ELF-1 (cell line): ENCODE measurements at regions not wholly inside any gene's neighbourhood (a gene's known extent, or its start where the extent isn't known, plus 50 kb on each side); places are given as distances from the start of the nearest gene placed in this dataset.
A peak's percentile ranks its signal among the peaks of the same experiment; 100 is the strongest.
"Not testable (repeated sequence)": the region's sequence is repeated elsewhere in the genome, so short reads cannot be mapped to it uniquely, and the experiment has no call there.

Source experiments
- DNase-seq: peaks from one replicate; pipeline ENCODE4 v3.0.0-alpha.2; 2016; ENCODE audit warnings: low read depth, low spot score

DNA sequence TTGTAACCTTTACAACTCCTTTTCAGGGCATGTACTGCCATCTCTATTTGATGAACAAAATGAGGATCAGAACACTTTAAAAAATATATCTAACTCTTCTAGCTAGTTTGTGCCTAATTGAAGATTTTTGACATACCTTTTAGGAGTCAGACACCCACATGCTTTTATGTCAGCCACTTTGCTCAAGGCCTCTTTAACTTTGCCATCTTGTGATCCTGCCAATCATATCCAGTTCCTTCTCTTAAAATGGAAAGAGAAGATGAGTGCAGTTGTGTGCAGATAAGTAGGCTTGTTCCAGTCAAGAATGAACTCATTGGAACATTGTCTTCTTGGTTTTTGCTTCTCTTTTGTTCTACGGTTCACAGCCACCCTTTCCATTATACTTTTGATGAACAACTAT is 425.6 kb upstream of the TNC start:
- DNase-seq = no peak

DNA sequence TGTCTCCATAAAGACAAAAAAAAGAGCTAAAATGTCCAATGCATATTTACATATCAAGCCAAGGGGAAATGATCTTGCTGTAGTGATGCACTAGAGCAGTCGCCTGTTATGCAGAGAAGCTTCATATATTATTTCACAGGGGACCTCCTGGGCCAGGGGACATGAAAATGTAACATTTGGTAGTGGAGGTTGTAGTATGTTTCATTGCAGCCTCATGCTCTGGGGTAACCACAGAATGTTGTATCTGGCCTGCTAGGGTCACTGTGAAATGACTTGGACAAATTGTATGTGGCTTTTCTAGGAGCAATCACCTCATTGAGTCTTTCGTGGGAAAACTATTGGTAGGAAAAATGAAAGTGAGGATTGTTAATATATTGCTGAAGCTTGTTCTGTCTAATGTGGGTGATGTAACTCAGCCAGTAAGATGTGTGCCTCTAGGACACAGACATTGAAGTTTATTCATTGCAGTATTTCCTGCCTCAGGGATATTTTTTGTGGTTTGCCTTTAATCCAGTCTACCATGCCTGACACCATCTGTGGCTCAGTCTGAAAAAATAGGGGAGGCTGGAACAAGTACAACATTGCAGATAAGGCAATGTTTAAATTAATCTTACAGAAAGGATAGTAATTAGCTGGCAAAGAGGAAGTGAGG is 430.8 kb upstream of the TNC start:
- no peak for DNase-seq

DNA sequence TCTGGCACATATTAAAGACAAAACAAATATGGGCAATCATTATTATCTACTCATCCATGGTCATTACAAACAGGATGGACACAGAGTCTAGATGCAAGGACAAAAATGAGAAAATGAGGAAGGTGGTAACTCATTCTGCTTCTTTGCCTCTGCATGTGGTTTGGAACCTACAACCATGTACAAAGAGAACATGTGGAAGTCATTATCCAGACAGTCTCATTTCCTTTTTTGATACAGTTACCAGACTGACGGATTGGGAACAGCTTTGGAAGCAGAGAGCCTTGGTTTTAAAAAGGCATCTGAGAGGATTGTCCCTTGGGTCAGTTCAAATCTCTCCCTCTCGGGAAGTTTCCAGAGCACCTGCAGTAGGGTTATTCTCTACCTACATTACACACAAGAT is 433.4 kb upstream of the TNC start:
- DNase-seq = no peak

DNA sequence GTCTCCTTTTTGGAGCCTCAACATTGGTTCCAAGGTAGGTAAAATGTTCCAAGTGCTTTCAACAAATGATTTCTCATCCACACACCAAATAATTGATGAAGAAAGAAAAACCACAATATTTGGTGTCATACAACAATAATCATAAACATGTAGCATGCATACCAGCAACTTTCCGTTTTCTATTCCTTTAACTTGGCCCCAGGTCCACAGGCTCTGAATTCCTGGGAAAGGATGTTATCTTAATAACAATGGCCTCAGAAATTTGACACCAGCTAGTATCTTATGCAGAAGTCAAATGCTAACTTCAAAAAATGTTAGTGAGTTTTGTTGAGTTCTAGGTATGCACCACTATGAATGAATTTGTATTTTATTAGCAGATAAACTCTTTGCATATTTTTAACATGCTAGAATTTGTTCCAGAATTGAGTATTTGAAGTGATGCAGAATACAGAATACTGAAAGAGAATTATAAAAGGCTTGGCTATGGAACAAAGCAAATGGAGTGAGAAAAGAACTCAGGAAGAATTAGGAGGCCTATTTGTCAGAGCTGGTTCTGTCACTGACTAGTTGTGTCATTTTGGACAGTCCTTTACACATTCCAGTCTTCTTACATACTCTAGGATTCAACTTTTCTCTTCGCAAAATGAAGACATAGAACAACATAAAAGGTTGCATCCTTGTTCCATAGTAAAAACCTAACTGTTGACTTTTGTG is 435.3 kb upstream of the TNC start:
- DNase-seq = no peak

DNA sequence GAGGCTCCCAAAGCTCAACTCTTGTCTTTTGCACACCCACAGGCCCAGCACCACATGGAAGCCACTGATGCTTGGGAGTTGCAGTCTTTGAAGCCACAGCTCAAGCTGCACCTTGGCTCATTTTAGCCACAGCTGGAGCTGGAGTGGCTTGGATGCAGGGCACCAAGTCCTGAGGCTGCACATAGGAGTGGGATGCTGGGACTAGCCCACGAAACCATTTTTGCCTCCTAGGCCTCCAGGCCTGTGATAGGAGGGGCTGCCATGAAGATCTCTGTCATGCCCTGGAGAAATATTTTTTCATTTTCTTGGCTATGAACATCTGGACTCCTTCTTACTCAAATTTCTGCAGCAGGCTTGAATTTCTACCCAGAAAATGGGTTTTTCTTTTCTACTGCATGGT is 438.5 kb upstream of the TNC start:
- DNase-seq = no peak

DNA sequence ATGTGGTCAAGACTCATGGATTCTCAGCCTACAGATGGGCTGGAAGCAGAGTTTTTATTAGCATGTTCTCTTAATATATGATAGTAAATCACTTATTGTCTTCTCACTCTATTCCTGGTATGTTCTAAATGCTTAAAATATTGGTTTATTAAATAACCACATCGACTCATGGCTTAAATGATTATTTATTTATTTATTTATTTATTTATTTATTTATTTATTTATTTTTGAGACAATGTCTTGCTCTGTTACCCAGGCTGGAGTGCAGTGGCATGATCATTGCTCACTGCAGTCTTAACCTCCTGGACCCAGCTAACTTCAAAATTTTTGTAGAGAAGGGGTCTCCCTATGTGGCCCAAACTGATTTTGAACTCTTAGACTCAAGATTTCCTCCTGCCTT is 457.2 kb upstream of the TNC start:
- no peak for DNase-seq

DNA sequence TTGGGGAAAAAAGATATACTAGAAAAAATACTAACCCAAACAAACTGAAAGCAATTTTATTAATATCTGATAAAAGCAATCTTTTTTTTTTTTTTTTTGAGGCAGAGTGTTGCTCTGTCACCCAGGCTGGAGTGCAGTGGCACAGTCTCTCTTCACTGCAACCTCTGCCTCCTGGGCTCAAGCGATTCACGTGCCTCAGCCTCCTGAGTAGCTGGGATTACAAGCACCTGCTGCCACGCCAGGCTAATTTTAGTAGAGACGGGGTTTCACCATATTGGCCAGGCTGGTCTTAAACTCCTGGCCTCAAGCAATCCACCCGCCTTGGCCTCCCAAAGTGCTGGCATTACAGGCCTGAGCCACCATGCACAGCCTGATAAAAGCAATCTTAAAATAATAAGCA is 467.5 kb upstream of the TNC start:
- not testable (repeated sequence) for DNase-seq

DNA sequence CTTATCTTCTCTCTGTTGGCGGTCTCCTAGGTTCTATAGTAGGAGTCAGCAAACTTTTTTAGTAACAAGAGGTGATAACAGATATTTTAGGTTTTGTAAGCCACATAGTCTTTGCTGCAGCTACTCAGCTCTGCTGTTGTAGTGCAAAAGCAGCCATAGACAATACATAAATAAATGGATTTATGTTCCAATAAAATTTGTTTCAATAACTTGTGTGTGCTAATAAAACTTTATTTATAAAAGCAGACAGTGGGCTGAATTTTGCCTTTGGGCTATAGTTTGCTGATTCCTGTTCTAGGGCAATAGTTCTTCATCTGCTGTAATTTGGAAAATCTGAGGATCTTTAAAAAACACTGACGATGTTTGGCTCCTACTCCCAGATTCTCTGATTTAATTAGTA is 469.4 kb upstream of the TNC start:
- DNase-seq = no peak

DNA sequence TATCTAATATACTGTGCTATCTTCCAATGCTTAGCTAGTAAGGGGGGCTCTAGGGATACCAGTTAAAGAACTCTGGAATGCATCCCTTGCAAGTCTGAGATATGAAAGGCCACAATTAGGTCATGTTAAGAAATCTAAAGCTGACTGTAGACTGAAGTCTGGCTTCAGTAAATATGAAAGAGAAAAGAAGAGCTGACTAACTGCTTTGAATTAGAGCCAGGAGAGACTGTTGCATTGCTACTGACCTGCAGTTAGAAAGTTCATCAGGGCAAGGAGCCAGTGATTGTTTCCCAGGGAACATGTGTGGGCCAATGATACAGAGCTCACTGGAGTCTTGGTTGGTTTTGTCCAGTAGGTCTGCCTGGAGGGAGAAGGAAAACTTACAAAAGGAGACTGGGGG is 472.1 kb upstream of the TNC start:
- DNase-seq = no peak

DNA sequence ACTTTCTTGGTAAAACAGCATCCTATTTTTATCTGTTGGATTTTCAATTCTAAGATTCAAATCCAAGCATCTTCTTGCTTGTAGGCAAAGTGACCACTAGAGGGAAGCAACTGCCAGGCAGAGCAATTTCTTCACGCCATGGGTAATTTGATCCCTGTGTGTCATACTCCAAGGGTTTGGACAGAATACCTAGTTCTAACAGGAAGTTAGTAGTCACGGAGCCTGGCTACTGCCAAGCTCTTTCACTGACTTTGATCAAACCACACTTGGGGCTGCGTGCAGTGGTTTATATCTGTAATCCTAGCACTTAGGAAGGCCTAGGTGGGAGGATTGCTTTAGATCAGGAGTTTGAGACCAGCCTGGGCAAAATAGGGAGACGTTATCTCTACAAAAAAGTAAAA is 473.6 kb upstream of the TNC start:
- DNase-seq = peak; percentile 80

DNA sequence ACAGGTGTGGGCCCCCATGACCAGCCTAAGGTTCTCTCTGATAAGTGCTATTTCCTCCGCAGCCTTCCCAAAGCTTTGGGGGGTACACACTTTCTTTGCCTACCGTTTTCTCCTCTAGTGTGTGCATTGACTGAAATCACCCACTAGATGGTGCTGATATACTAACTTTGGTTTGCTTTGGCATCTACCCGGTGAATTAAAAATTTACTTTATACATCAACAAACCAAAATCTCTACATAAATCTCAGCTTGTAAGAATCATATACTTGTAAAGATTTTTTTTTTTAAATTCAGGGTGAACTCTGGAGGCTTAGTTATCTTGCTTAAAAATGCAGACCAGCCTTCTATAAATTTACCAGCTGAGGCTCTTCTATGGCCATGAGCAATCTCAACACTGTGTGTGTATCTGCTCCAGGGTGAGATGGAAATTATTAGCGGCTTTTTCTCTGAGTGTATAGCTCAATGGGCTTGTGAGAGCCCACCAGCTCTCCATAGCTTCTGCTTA is 475.7 kb upstream of the TNC start:
- peak; percentile 36 for DNase-seq

DNA sequence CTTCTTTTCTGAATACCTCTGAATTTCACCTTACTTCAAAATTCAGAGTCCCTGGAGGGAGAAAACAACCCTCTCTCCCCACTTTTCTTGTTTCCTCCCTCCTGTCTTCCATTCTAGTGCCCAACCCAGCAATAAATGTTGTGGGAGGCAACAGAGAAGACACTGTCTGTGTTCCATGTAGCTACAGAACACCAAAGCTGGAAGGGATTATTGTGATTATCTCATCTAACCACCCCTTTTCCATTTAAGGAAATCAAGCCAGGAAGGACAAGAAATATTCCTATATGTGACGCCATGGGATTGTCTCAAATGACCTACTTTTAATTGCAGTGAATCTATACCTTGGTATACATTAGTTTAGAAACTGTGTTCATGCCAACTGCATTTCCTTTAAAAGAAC is 476.6 kb upstream of the TNC start:
- no peak for DNase-seq

DNA sequence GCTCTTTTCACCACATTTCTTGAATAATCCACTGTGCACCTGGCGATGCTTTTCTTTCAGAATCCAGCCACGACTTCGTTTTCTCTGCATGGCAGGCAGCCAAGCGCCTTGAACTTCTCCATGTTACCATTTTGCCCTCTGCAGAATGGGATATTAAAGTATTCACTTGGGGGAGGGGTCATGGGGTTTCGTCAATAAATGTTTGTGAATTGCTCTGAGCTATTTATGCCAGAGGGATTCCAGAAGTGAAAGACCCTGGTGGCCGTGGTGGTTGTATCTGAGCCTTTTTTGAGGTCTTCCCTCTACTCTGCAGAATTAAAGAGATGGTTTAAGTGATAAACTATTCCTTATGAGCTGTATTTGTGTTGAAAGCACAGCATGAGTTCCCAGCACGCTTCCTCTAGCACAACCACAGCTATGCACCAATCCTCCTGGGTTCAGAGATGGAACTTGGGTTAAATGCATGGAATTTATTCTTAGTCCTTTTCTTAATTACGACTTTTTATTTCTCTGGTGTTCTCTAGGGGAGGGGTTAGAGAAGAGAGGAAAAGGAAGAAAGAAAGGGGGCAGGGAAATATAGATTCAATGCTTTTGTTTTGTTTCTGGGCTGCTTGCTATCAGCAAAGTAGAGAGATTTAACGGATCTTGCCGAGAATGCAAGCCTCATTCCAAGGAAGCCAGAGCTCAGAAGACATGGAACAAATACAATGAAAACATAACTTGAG is 478.2 kb upstream of the TNC start:
- no peak for DNase-seq

DNA sequence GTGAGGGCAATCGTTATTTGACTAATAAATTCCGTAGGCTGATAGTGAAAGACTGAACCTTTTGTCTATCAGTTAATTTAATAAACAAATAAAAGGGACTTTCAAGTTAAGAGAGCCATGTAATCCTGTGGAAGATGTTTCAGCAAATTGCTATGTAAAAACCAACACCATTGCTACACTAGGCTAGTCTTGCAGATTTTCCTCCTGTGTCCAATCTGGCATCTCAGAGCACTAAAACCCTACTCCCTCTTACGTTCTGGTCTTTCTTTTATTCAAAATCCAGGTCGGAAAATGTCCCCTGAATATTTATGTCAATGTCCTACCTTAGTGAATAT is 478.8 kb upstream of the TNC start:
- DNase-seq = no peak

DNA sequence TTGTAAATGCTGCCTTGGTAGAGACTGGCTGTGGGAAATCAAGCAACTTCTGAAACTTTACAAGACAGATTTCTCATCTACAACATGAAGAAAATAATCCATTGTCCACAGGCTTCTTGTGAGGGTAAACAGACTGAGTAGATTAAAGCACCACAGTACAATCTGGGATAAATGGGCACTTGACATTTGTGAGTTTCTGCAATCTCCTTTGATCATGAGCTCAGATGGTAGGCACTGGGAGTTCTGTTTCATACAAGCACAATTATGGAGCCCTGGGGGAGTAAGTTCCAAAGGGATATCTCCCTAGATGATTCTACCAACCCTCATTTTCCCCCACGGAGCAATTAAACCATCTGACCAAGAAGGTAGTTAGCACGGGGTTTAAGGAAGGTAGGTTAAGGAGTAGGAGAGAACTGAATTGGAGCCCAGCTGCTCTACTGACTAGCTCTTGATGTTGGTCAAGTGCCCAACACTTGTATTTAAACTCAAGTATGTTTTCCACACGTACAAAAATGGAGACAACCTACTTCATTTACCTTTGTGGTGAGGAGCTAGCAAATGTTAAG is 479.5 kb upstream of the TNC start:
- no peak for DNase-seq

DNA sequence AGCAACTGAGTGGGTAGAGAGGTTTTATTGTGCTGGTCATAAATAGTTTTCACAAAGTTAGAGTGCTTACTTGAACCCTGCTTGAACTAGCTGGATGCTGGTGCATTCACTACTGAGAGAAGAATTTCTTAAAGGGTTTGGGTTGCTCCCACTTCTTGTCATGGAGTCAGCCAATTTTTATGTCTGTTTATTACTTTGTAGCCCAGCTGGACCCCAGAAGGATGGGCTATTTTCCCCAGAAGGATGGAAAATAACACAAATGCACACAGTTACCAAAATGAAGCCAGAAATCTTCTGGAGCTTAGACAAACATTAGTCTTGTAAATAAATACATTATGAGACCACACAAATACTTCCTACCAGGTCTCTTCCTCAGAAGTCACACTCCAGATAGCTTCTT is 480.8 kb upstream of the TNC start:
- no peak for DNase-seq

DNA sequence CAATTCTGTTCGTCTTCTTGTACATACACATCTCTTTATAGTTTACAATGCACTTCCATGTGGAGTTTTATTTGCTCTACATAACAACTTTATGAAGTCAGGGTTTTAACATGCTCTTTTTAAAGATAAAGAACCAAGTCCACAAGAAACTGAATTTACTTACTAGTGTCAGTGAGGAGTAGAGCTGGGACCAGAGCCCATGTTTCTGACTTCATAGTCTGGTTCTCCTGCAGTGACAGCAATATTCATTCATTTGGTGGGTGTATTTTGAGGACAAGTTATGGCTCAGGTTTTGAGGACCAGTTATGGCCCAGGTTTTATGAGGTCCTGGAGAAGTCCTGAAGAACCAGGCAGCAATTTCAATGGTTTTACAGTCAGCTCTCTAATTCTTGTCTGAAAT is 481.9 kb upstream of the TNC start:
- no peak for DNase-seq

DNA sequence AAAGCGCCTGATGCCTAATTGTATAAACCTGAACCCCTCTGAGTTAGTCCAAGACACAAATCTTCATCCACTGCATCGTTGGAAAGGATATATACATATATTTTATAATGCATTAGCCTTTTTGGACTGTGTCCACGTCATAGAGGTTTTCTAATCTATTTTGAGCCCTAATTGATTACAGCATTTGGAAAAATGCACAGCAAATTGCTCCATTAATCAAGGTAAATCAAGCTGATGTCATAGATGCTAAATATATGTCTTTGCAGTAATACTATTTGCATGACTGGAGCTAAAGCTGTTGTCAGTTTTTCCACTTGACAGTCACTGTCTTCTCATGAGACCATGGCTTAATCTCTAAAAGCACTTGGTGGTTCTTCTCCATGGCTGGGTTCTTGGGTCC is 483.5 kb upstream of the TNC start:
- no peak for DNase-seq

DNA sequence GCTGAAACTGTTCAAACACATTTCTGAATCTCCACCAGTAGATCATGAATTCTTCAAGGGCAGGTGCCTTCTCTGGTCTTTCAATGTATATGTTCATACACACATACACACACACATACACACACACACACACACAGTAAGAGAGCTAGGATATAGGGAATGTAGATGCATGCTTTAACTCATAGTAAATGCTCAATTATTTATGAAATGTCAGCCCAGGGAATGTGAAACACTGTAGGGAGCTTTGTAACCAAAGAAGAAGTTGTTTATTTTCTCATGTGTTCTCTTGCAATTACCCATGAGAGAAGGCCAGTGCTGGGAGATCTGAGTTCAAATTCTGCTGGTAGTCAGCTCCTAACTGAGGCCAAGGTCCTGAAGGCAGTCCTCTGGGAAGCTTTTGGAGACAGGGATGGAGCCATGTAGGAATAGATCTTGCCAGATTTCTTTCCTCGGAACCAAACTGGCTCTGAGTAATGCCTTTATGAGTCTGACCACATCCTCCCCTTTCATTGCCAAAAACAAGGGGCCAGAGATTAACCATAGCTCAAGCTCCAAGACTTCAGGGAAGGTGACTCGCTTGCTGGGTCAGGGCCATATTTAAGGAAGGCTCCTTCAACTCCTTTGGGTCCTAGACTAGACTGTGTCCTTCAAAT is 487.0 kb upstream of the TNC start:
- DNase-seq = no peak

DNA sequence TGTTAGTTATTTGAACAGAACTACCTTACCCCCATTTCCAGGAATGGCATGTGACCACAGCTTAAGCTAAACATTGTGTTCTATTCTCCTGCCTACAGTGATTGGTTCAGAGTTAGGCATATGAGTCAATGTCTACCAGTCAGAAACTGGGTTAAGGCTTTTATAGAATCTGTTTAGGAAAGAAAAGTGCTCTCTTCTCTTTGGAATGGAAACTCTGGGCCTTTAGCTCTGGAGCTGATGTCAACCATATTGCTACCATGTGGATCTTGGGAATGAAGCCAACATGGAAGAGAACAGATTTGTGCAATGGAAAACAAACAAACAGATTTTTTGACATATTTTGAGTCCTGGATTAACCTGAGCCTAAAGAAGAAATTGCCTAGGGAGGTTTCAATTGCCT is 488.9 kb upstream of the TNC start:
- DNase-seq = no peak

DNA sequence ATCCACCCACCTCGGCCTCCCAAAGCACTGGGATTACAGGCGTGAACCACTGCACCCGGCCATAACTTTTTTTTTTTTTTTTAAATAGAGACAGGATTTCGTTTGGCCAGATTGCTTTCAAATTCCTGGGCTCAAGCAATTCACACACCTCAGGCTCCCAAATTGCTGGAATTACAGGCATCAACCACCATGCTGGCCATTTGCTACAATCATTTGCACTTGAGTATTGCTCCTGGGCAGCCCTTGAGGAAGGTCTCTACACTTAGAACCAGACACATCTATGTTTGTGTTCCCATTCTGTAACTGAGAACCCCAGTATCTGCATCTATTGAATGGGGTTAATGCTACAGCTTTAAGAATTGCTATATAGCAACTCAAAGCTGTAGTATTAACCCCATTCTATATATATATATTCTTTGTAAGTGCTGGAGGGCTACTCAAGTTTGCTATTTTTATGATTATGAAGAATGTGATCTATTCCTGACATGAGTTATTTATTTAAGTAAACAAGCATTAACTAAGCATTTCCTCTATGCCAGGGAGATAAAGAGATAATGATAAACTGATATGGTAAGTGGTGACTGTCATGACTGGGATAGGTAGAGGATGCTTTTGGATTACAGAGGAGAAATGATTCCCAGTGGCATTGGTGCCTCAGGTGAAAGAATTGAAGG is 496.5 kb upstream of the TNC start:
- no peak for DNase-seq

DNA sequence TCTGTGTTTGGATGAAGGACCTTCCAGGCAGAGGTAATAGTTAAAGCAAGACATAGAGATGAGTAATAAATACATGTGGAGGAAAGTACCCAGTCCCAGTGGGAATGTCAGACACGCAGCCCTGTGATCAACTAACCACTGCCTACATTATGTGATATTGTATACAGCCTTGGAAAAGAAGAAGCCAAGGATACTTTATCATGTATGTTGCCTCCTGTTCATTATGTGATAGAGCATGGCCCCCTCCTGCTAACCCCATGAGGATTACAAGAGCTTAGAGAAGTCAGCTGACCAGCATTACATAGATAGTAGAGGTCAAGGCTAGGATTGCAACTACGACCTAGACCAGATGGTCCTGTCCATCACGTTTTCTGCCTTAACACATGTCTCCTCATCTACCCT is 497.0 kb upstream of the TNC start:
- no peak for DNase-seq
